Activated naive CD4-positive, alpha-beta T cell treated with anti-CD3 and anti-CD28 coated beads, Interleukin-2, amount 50 U/mL, for 24 hours (primary cell): ENCODE measurements at regions not wholly inside any gene's neighbourhood (a gene's known extent, or its start where the extent isn't known, plus 50 kb on each side); places are given as distances from the start of the nearest gene placed in this dataset.

Experiments used
- H3K27ac Mint-ChIP-seq: one replicate; pipeline ENCODE4 v1.8.0; 2021; ENCODE audit warnings: mild to moderate bottlenecking, mixed read lengths
- H3K27me3 Mint-ChIP-seq: one replicate; pipeline ENCODE4 v1.8.0; 2021; ENCODE audit warnings: mixed read lengths
- H3K36me3 Mint-ChIP-seq: one replicate; pipeline ENCODE4 v1.8.0; 2021; ENCODE audit warnings: mixed read lengths
- H3K4me1 Mint-ChIP-seq: one replicate; pipeline ENCODE4 v1.8.0; 2021; ENCODE audit warnings: mixed read lengths
- H3K4me3 Mint-ChIP-seq: one replicate; pipeline ENCODE4 v1.8.0; 2021; ENCODE audit warnings: mild to moderate bottlenecking, mixed read lengths
- H3K9me3 Mint-ChIP-seq: one replicate; pipeline ENCODE4 v1.8.0; 2021; ENCODE audit warnings: mixed read lengths

GRCh38 chr6:16922282-16922681, 161.0 kb upstream of the ATXN1 start:
- Mint-ChIP-seq H3K27ac (no peak overlapping the region), H3K9me3 (no peaks in the 10 kb centered on the region), H3K36me3 (no peaks in the 10 kb centered on the region), H3K4me1 (no peaks in the 10 kb centered on the region), H3K4me3 (no peak overlapping the region), H3K27me3 (peaks cover 5% of the 10 kb centered on the region)

GRCh38 chr6:16921399-16922110, 160.3 kb upstream of the ATXN1 start:
- Mint-ChIP-seq H3K27me3 (peaks cover 1% of the 10 kb centered on the region), H3K36me3 (no peaks in the 10 kb centered on the region), H3K4me3 (no peak overlapping the region), H3K4me1 (no peaks in the 10 kb centered on the region), H3K9me3 (no peaks in the 10 kb centered on the region), H3K27ac (no peak overlapping the region)

- no peak overlapping the region for H3K4me3 Mint-ChIP-seq
- peaks cover 2% of the 10 kb centered on the region for H3K9me3 Mint-ChIP-seq
Observed at GRCh38 chr6:16918586-16918985, 157.3 kb upstream of the ATXN1 start.

GRCh38 chr6:16914184-16914583, 152.9 kb upstream of the ATXN1 start:
- H3K27me3 Mint-ChIP-seq, result peaks cover 2% of the 10 kb centered on the region
- H3K36me3 Mint-ChIP-seq, result peaks cover 2% of the 10 kb centered on the region
- no peaks in the 10 kb centered on the region for H3K4me1 Mint-ChIP-seq
- no peak overlapping the region for H3K4me3 Mint-ChIP-seq
- peaks cover 14% of the 10 kb centered on the region for H3K9me3 Mint-ChIP-seq
- no peak overlapping the region for H3K27ac Mint-ChIP-seq

More at GRCh38 chr6:16918586-16918985, 157.3 kb upstream of the ATXN1 start:
- H3K36me3 Mint-ChIP-seq, result no peaks in the 10 kb centered on the region
- no peaks in the 10 kb centered on the region for H3K4me1 Mint-ChIP-seq
- H3K27me3 Mint-ChIP-seq, result peaks cover 3% of the 10 kb centered on the region
- no peak overlapping the region for H3K27ac Mint-ChIP-seq

- Mint-ChIP-seq H3K9me3 (peaks cover 14% of the 10 kb centered on the region), H3K36me3 (peaks cover 2% of the 10 kb centered on the region), H3K27ac (no peak overlapping the region), H3K4me1 (no peaks in the 10 kb centered on the region), H3K27me3 (peaks cover 6% of the 10 kb centered on the region), H3K4me3 (no peak overlapping the region)
Observed at GRCh38 chr6:16912756-16913155, 151.5 kb upstream of the ATXN1 start.

GRCh38 chr6:16911088-16911487, 149.8 kb upstream of the ATXN1 start:
- Mint-ChIP-seq H3K4me3 (no peak overlapping the region), H3K36me3 (peaks cover 2% of the 10 kb centered on the region), H3K9me3 (peaks cover 14% of the 10 kb centered on the region), H3K27me3 (peaks cover 16% of the 10 kb centered on the region), H3K27ac (no peak overlapping the region), H3K4me1 (no peaks in the 10 kb centered on the region)

GRCh38 chr6:16909658-16910360, 148.5 kb upstream of the ATXN1 start:
- Mint-ChIP-seq H3K36me3 (peaks cover 2% of the 10 kb centered on the region), H3K4me3 (no peak overlapping the region), H3K4me1 (no peaks in the 10 kb centered on the region), H3K9me3 (peaks cover 14% of the 10 kb centered on the region), H3K27me3 (peaks cover 15% of the 10 kb centered on the region), H3K27ac (no peak overlapping the region)

GRCh38 chr6:16907991-16908390, 146.7 kb upstream of the ATXN1 start:
- no peak overlapping the region for H3K4me3 Mint-ChIP-seq
- H3K9me3 Mint-ChIP-seq, result peaks cover 6% of the 10 kb centered on the region
- peaks cover 20% of the 10 kb centered on the region for H3K27me3 Mint-ChIP-seq
- H3K27ac Mint-ChIP-seq, result no peak overlapping the region
- peaks cover 2% of the 10 kb centered on the region for H3K36me3 Mint-ChIP-seq
- H3K4me1 Mint-ChIP-seq, result no peaks in the 10 kb centered on the region

GRCh38 chr6:16904957-16905356, 143.7 kb upstream of the ATXN1 start:
- Mint-ChIP-seq H3K36me3 (no peaks in the 10 kb centered on the region), H3K27me3 (peaks cover 24% of the 10 kb centered on the region), H3K27ac (no peak overlapping the region), H3K9me3 (no peaks in the 10 kb centered on the region), H3K4me3 (no peak overlapping the region), H3K4me1 (no peaks in the 10 kb centered on the region)

- Mint-ChIP-seq H3K4me1 (no peaks in the 10 kb centered on the region), H3K27ac (no peak overlapping the region), H3K27me3 (peaks cover 31% of the 10 kb centered on the region), H3K4me3 (no peak overlapping the region), H3K9me3 (no peaks in the 10 kb centered on the region), H3K36me3 (no peaks in the 10 kb centered on the region)
Observed at GRCh38 chr6:16903470-16903869, 142.2 kb upstream of the ATXN1 start.

GRCh38 chr6:16902502-16902901, 141.2 kb upstream of the ATXN1 start:
- H3K9me3 Mint-ChIP-seq, result no peaks in the 10 kb centered on the region
- H3K4me1 Mint-ChIP-seq, result no peaks in the 10 kb centered on the region
- no peak overlapping the region for H3K27ac Mint-ChIP-seq
- no peaks in the 10 kb centered on the region for H3K36me3 Mint-ChIP-seq
- peaks cover 26% of the 10 kb centered on the region for H3K27me3 Mint-ChIP-seq
- H3K4me3 Mint-ChIP-seq, result no peak overlapping the region

GRCh38 chr6:16901782-16902181, 140.5 kb upstream of the ATXN1 start:
- Mint-ChIP-seq H3K27ac (no peak overlapping the region), H3K9me3 (no peaks in the 10 kb centered on the region), H3K4me1 (no peaks in the 10 kb centered on the region), H3K36me3 (no peaks in the 10 kb centered on the region), H3K4me3 (no peak overlapping the region), H3K27me3 (peaks cover 25% of the 10 kb centered on the region)

GRCh38 chr6:16901306-16901705, 140.0 kb upstream of the ATXN1 start:
- Mint-ChIP-seq H3K36me3 (no peaks in the 10 kb centered on the region), H3K9me3 (no peaks in the 10 kb centered on the region), H3K27ac (no peak overlapping the region), H3K4me1 (no peaks in the 10 kb centered on the region), H3K27me3 (peaks cover 21% of the 10 kb centered on the region), H3K4me3 (no peak overlapping the region)

GRCh38 chr6:16898640-16899396, 137.6 kb upstream of the ATXN1 start:
- H3K4me3 Mint-ChIP-seq, result no peak overlapping the region
- no peak overlapping the region for H3K27ac Mint-ChIP-seq
- H3K9me3 Mint-ChIP-seq, result no peaks in the 10 kb centered on the region
- H3K4me1 Mint-ChIP-seq, result no peaks in the 10 kb centered on the region
- H3K36me3 Mint-ChIP-seq, result no peaks in the 10 kb centered on the region
- peaks cover 21% of the 10 kb centered on the region for H3K27me3 Mint-ChIP-seq

GRCh38 chr6:16897669-16898068, 136.4 kb upstream of the ATXN1 start:
- H3K36me3 Mint-ChIP-seq, result no peaks in the 10 kb centered on the region
- H3K27me3 Mint-ChIP-seq, result peaks cover 15% of the 10 kb centered on the region
- no peak overlapping the region for H3K27ac Mint-ChIP-seq
- H3K9me3 Mint-ChIP-seq, result no peaks in the 10 kb centered on the region
- H3K4me3 Mint-ChIP-seq, result no peak overlapping the region
- no peaks in the 10 kb centered on the region for H3K4me1 Mint-ChIP-seq

- no peaks in the 10 kb centered on the region for H3K4me1 Mint-ChIP-seq
Observed at GRCh38 chr6:16894301-16894700, 133.0 kb upstream of the ATXN1 start.

More at GRCh38 chr6:16894301-16894700, 133.0 kb upstream of the ATXN1 start:
- H3K9me3 Mint-ChIP-seq, result no peaks in the 10 kb centered on the region
- no peak overlapping the region for H3K27ac Mint-ChIP-seq
- no peak overlapping the region for H3K4me3 Mint-ChIP-seq
- peaks cover 11% of the 10 kb centered on the region for H3K27me3 Mint-ChIP-seq
- H3K36me3 Mint-ChIP-seq, result no peaks in the 10 kb centered on the region
